SK-N-SH (cell line): ENCODE measurements at regions not wholly inside any gene's neighbourhood (a gene's known extent, or its start where the extent isn't known, plus 50 kb on each side); places are given as distances from the start of the nearest gene placed in this dataset.

ENCODE experiments used
- CTCF ChIA-PET: fragments of 300-600, 350-600 bp; formaldehyde crosslinking; extraction: SDS; loops from one replicate; lab custom pipeline; 2021; lab: Yijun Ruan, JAX
- POLR2A ChIA-PET: fragments of 350-600 bp; sonication (Branson Sonifier 250); formaldehyde crosslinking; extraction: SDS; loops from one replicate; lab custom pipeline; 2020; ENCODE audit warnings: antibody characterized with exemption, inconsistent platforms; lab: Yijun Ruan, JAX
- DNase-seq: peaks from one replicate; pipeline ENCODE4 v3.0.0; 2012
- H2AFZ ChIP-seq: fragments of 200-600 bp; sonication (generic); 2 replicates; pipeline ENCODE4 v1.8.1; 2016; ENCODE audit warnings: antibody characterized with exemption, mild to moderate bottlenecking, low read depth
- H3F3A ChIP-seq: fragments of 200-600 bp; sonication (generic); replicated peaks from 2 replicates; pipeline ENCODE3; 2016; ENCODE audit warnings: antibody characterized with exemption, mild to moderate bottlenecking; ENCODE audit not compliant: insufficient read depth
- H3K27ac ChIP-seq, 2 experiments: fragments of 200-500 bp in 1 of 2; fragments of 200-600 bp in 1 of 2; sonication (Bioruptor generic) in 1 of 2; sonication (generic), shearing (Covaris generic) in 1 of 2; 2 replicates each; pipeline versions ENCODE4 v1.5.1 to v1.6.1; 2014 to 2016; ENCODE audit warnings: low read depth in 2 of 2, inconsistent platforms in 1 of 2, low read length in 1 of 2, mild to moderate bottlenecking in 1 of 2, mixed read lengths in 1 of 2
- H3K27me3 ChIP-seq: fragments of 200-600 bp; sonication (generic), shearing (Covaris generic); 2 replicates; pipeline ENCODE4 v1.6.1; 2016; ENCODE audit warnings: mixed run types; ENCODE audit not compliant: insufficient read depth
- H3K36me3 ChIP-seq, 2 experiments: fragments of 200-500 bp in 1 of 2; fragments of 200-600 bp in 1 of 2; sonication (Bioruptor generic) in 1 of 2; sonication (generic) in 1 of 2; replicated peaks in 1 of 2; 2 replicates each; pipeline versions ENCODE3 to v1.5.1; 2014 to 2016; ENCODE audit warnings: low read length in 1 of 2, mild to moderate bottlenecking in 1 of 2; ENCODE audit not compliant: insufficient read depth in 2 of 2, control insufficient read depth in 1 of 2
- H3K4me1 ChIP-seq, 2 experiments: fragments of 200-500 bp in 1 of 2; fragments of 200-600 bp in 1 of 2; sonication (Bioruptor generic) in 1 of 2; sonication (generic), shearing (Covaris generic) in 1 of 2; 2 replicates each; pipeline versions ENCODE4 v1.5.1 to v1.6.1; 2014 to 2016; ENCODE audit warnings: low read depth in 1 of 2, low read length in 1 of 2, mixed run types in 1 of 2; ENCODE audit not compliant: insufficient read depth in 2 of 2, control insufficient read depth in 1 of 2
- H3K4me2 ChIP-seq: fragments of 200-600 bp; sonication (generic), shearing (Covaris generic); 2 replicates; pipeline ENCODE4 v1.6.1; 2017; ENCODE audit warnings: mixed run types
- H3K4me3 ChIP-seq, 2 experiments: fragments of 200-500 bp in 1 of 2; fragments of 200-600 bp in 1 of 2; sonication (Bioruptor generic) in 1 of 2; sonication (generic), shearing (Covaris generic) in 1 of 2; 2 replicates each; pipeline versions ENCODE4 v1.5.1 to v1.8.1; 2014 to 2016; ENCODE audit warnings: low read depth in 2 of 2, inconsistent platforms in 1 of 2, low read length in 1 of 2, mild to moderate bottlenecking in 1 of 2, mixed read lengths in 1 of 2, moderate library complexity in 1 of 2
- H3K79me2 ChIP-seq: fragments of 200-600 bp; sonication (generic); 2 replicates; pipeline ENCODE4 v1.8.1; 2017; ENCODE audit warnings: mild to moderate bottlenecking; ENCODE audit not compliant: insufficient read depth
- H3K9ac ChIP-seq: fragments of 200-600 bp; sonication (generic); 2 replicates; pipeline ENCODE4 v1.6.1; 2017; ENCODE audit warnings: mixed run types
- H3K9me2 ChIP-seq: fragments of 200-600 bp; sonication (generic); 2 replicates; pipeline ENCODE4 v1.6.1; 2017; ENCODE audit warnings: mixed run types
- H3K9me3 ChIP-seq: fragments of 200-600 bp; sonication (generic); 2 replicates; pipeline ENCODE4 v1.6.1; 2017; ENCODE audit warnings: mixed run types, mild to moderate bottlenecking, moderate library complexity
- H4K20me1 ChIP-seq: fragments of 200-600 bp; sonication (generic); 2 replicates; pipeline ENCODE4 v1.6.1; 2017; ENCODE audit warnings: mild to moderate bottlenecking, mixed run types; ENCODE audit not compliant: insufficient read depth
- FOSL2 ChIP-seq: IDR thresholded peaks from 2 replicates; pipeline ENCODE4 v1.4.0; 2012; ENCODE audit warnings: low read depth, mild to moderate bottlenecking, moderate library complexity, borderline replicate concordance
- GABPA ChIP-seq: IDR thresholded peaks from 2 replicates; pipeline ENCODE4 v1.4.0; 2012; ENCODE audit warnings: low read depth, mild to moderate bottlenecking
- JUND ChIP-seq: IDR thresholded peaks from 2 replicates; pipeline ENCODE4 v1.4.0; 2012
- MXI1 ChIP-seq: IDR thresholded peaks from 2 replicates; pipeline ENCODE4 v1.6.1; 2012; ENCODE audit warnings: mild to moderate bottlenecking, low read depth, low read length, improper control_type of control experiment
- NFIC ChIP-seq: IDR thresholded peaks from 2 replicates; pipeline ENCODE4 v1.4.0; 2012; ENCODE audit warnings: borderline replicate concordance
- NRF1 ChIP-seq: IDR thresholded peaks from 2 replicates; pipeline ENCODE4 v1.6.1; 2012; ENCODE audit warnings: low read depth, mild to moderate bottlenecking, low read length
- SMC3 ChIP-seq: IDR thresholded peaks from 2 replicates; pipeline ENCODE4 v1.6.1; 2012; ENCODE audit warnings: low read depth, low read length, improper control_type of control experiment
- TAF1 ChIP-seq: IDR thresholded peaks from 2 replicates; pipeline ENCODE4 v1.6.1; 2012; ENCODE audit warnings: low read depth, mild to moderate bottlenecking, low read length, moderate library complexity, borderline replicate concordance
- TEAD4 ChIP-seq: IDR thresholded peaks from 2 replicates; pipeline ENCODE4 v1.4.0; 2012; ENCODE audit warnings: mild to moderate bottlenecking, borderline replicate concordance; ENCODE audit not compliant: insufficient read depth
- YY1 ChIP-seq: IDR thresholded peaks from 2 replicates; pipeline ENCODE4 v1.4.0; 2012; ENCODE audit warnings: low read depth, mild to moderate bottlenecking
- WGBS: methylation state at CpG from one replicate; pipeline ENCODE4 v1.1.6; 2017; ENCODE audit warnings: low lambda C conversion rate; 5-methylcytosine and 5-hydroxymethylcytosine counted together
- TF ChIP-seq, protein P1 (sequence below): IDR thresholded peaks from 2 replicates; pipeline ENCODE4 v1.6.1; 2012; ENCODE audit warnings: mild to moderate bottlenecking, low read depth, low read length, moderate library complexity

DNA sequence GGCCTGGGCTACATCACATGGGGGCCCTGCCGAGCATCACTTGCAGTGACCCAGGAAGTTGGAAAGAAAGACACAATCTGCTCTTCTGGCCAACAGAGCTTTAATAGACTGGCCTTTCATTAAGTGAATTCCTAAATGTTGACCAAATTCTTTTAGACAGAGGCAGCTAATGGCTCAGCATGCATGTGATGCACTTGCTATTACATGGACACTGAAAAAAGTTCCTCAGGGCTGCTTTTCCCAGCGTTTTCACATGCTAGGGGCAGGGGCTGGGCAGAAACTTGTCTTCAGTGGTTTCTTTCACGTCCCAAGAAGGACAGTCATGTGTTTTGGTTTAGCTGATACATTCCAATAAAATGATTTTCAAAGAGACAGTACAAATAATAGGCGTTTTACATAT is 651.0 kb upstream of the SLC35B3 start:
- CTCF ChIA-PET = no interaction called here
- H3K27ac ChIP-seq = no peak overlapping the region
- no peaks in the 10 kb centered on the region for H3F3A ChIP-seq
- POLR2A ChIA-PET = no interaction called here
- no peaks in the 10 kb centered on the region for H3K9me3 ChIP-seq
- H2AFZ ChIP-seq = no peak overlapping the region
- H3K4me1 ChIP-seq = no peaks in the 10 kb centered on the region
- H3K4me3 ChIP-seq = no peak overlapping the region
- WGBS = 0% methylated on average over 4 of the region's 4 CpGs
- H3K4me2 ChIP-seq = no peak overlapping the region
- no peak for TF ChIP-seq MXI1
- TF ChIP-seq SMC3 = no peak
- no peak for TF ChIP-seq JUND
- no peaks in the 10 kb centered on the region for H3K27me3 ChIP-seq
- H3K9ac ChIP-seq = no peak overlapping the region
- H3K36me3 ChIP-seq = no peaks in the 10 kb centered on the region
- H3K9me2 ChIP-seq = no peaks in the 10 kb centered on the region
- H4K20me1 ChIP-seq = no peaks in the 10 kb centered on the region
- no peaks in the 10 kb centered on the region for H3K79me2 ChIP-seq
- no peak for DNase-seq

DNA sequence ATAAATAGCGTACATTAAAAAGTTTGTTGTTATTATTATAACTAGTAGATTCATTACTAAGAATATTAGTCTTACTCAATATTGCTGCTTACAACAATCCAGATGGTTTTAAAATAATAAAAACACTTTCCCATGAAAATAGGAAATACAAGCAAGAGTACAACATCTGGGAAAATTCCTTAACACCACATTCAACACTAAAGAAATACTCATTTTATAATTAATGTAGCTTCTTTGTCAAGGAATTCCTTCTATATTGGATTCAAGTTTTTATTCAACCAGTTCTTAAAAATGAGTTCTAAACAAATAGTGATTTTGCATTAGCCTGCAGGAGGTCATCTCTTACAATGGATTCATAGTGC is 650.3 kb upstream of the SLC35B3 start:
- Histone ChIP-seq H3K9me3 (no peaks in the 10 kb centered on the region), H3K79me2 (no peaks in the 10 kb centered on the region), H3K4me2 (no peak overlapping the region)
- CTCF ChIA-PET = no interaction called here
- TF ChIP-seq NRF1 (no peak), TAF1 (no peak), TEAD4 (no peak), FOSL2 (no peak), NFIC (no peak), YY1 (no peak), GABPA (no peak)
- TF ChIP-seq, protein P1, sequence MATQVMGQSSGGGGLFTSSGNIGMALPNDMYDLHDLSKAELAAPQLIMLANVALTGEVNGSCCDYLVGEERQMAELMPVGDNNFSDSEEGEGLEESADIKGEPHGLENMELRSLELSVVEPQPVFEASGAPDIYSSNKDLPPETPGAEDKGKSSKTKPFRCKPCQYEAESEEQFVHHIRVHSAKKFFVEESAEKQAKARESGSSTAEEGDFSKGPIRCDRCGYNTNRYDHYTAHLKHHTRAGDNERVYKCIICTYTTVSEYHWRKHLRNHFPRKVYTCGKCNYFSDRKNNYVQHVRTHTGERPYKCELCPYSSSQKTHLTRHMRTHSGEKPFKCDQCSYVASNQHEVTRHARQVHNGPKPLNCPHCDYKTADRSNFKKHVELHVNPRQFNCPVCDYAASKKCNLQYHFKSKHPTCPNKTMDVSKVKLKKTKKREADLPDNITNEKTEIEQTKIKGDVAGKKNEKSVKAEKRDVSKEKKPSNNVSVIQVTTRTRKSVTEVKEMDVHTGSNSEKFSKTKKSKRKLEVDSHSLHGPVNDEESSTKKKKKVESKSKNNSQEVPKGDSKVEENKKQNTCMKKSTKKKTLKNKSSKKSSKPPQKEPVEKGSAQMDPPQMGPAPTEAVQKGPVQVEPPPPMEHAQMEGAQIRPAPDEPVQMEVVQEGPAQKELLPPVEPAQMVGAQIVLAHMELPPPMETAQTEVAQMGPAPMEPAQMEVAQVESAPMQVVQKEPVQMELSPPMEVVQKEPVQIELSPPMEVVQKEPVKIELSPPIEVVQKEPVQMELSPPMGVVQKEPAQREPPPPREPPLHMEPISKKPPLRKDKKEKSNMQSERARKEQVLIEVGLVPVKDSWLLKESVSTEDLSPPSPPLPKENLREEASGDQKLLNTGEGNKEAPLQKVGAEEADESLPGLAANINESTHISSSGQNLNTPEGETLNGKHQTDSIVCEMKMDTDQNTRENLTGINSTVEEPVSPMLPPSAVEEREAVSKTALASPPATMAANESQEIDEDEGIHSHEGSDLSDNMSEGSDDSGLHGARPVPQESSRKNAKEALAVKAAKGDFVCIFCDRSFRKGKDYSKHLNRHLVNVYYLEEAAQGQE = no peak
- TF ChIP-seq, all 33 proteins: peak for 0
- 18% methylated on average over 1 of the region's 1 CpG for WGBS
- Histone ChIP-seq H4K20me1 (no peaks in the 10 kb centered on the region), H3K4me1 (no peaks in the 10 kb centered on the region), H3K4me3 (no peak overlapping the region), H3K27me3 (no peaks in the 10 kb centered on the region), H3K36me3 (no peaks in the 10 kb centered on the region), H3K27ac (no peak overlapping the region), H3K9me2 (no peaks in the 10 kb centered on the region), H3K9ac (no peak overlapping the region), H2AFZ (no peak overlapping the region; the same call in 1 of the 2 replicates), H3F3A (no peaks in the 10 kb centered on the region)
- DNase-seq = no peak
- POLR2A ChIA-PET = no interaction called here
